IPS-NIHi7 (cell line): ENCODE measurements at regions not wholly inside any gene's neighbourhood (a gene's known extent, or its start where the extent isn't known, plus 50 kb on each side); places are given as distances from the start of the nearest gene placed in this dataset.

Experiments used
- DNase-seq: peaks from one replicate; pipeline ENCODE4 v3.0.0; 2012; ENCODE audit warnings: mixed read lengths; ENCODE audit errors: extremely low spot score

DNA sequence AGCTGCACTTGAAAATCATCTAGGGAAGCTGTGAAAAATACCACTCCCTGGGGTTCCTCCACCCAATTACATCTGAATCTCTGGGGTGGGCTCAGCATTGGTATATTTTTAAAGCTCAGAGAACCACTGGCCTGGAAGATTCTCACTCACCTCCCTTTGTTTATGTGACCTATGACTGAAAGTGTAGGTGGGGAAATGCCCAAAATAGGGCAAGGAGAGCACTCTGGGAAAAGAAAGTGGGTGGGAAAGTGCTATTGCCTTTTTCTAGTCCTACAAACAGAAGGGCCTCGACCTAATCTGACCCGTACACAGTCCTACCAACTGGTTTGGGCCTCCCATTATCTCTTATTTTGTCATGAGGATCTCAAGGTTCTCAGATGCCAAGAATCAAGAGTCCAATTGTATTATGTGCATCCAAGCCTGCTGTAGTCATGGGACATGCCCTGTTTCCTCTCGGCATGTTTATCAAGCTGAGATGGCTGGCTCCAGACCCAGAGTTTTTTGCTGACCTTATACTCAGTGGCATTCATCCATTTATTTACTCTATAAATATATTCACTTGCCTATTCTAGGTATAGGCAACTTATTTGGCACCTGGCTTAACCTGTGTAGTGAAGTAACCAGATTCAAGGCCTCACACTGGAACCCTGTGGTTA lies 483.7 kb downstream of the ENC1 start:
- DNase-seq, result no peak

DNA sequence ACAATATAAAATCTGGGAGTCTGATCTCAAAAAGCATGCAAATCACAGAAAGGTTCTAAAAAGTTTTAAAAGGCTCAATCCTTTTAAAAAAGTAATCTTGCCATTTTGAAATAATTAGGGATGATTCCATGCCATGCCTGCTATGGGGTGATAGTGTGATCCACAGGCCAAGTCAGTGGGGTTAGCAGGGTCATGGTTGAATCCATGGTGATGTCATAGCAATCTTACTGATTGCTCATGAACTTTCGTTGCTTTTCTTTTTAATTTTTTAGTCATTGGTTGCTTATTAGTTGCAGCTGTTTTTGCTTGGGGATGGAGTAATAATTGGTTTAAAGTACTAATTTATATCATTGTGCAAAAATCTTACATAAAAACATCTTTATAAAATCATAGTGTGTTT lies 485.0 kb downstream of the ENC1 start:
- DNase-seq, result no peak

DNA sequence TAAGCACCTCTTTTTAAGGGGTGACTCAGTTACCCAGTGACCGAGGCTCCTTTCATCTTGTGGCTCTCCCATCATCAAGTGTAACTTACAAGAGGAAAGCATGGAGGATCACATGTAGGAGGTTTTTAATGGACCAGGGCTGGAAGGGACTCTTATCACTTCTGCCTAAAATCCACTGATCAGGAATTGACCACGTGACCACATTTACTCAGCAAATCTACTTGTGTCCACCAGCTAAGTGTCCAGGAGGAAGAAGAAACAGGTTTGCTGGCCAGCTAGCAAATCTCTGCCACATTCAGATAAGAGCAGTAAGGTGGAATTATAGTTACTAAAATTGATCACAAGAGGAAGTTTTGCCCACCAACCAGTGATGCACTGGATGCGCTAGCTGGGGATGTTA lies 486.0 kb downstream of the ENC1 start:
- no peak for DNase-seq

DNA sequence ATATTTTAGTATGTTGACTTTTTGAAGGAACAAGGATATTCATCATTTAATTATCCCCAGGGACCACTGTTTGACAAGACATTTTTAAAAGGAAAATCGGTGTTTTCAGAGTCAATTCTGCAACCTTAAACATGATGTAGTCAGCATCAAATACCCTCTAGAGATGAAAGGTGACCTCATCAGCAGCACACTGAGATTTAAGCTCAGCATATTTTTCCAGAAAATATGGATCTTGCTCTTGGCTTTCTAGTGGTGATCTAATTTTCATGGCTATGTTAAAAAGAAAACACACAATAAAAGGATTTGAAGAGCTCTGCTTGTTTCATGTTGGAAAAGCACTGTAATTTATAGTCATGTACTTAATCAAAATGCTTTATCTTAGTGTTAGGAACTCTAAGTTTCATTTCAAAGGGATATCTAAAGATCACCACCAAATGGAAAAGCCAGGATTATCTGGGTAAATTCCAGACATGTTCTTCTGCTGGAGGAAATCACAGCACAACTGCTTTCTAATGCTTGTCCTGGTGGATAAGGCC lies 487.2 kb downstream of the ENC1 start:
- no peak for DNase-seq

DNA sequence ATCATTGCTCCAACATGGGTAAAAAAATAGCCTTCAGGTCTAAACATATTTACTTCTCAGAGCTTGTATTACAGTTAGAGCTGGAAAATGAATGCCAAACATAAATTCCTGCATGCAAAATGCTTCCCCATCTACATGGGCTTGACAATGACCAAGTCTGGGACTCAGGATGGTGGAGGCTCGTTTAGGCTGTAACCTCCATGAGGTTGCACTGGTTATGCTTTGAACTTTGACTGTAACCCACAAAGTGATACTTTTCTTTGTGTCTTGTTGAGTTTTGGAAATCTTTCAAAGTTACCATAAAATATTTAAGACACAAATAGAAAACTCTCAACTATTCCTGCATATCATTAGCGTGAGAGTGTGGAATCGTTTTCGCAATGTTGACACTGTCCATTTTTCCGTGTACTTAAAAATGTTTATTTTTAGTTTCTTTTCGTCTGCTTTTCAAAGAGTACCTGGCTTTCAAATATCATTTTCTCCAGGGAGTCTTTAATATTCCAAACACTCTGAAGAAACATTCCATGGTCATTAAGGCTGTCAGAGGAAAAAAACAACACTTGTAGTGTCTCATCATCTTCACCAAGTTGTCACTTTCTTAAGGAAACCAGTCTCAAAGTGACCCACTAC lies 487.8 kb downstream of the ENC1 start:
- DNase-seq, result no peak

DNA sequence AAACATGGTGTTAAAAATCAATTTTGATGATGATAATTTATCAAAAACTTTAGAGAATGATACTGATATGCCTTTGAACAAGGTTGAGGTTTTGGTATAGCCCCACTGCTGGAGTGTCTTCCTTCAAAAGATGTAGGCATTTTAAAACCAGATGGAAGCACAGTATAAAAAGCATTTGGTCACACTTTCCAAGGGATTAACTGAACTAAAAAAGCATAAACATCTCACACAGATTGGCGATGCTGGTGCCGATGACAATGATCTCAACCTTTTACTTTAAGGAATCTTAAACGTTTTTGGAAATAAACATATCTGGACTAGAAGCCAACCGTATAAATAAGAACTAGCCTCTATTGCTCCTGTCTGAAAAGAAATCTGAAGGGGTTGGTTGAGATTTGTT lies 488.4 kb downstream of the ENC1 start:
- no peak for DNase-seq

DNA sequence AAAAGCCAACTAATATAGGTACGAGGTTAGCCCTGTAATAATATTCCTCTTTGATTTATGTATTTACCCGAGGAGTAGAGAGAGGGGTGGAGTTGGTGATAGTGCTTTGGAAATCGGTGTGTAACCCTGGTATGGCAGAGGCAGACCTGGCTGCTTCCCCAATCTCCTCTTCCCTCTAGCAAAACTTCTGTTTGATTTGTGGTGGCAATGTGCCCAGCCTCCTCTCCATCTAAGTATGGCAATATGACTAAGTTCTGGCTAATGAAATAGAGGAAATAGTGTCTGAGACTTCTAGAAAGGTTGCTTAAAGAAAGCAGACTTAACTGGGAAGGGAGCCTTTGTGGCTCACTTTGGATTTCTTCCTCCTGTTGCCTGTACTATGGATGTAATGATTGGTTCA lies 491.1 kb downstream of the ENC1 start:
- no peak for DNase-seq

DNA sequence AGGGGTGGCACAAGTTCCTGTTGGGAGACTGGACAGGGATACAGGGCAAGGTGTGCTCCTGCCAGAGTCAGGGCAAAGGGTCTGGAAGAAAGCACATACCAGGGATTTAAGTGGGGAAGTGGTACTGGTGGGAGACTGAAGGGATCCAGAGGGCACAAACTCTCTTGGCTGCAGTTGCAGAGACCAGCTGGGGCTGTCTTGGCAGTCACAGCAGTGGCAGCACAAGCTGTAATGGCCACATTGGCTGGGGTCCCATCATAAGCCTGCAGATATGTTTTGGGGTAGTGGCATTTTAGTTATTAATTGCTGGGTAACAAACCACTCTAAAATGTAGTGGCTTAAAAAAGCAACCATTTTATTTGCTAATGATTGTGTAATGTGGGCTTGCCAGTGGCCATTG lies 492.2 kb downstream of the ENC1 start:
- DNase-seq, result no peak

DNA sequence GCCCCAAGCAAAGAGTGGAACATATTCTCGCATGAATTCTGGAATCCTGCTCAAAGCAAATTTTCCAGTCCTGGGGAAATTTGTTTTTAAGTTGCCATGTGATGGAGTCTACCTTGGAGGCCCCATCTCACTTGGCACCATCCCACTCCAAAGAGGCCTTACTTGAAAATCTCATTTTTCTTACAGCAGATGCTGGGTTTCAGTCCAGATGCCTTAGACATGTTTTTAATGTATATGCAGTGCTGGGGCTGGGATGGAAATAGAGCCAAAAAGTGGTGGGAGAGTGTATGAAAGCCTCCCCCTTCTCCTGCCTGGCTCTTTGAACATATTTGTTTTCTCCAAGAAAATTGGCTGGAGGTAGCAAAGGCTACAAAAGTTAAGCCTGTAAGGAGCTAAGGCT lies 493.7 kb downstream of the ENC1 start:
- no peak for DNase-seq

DNA sequence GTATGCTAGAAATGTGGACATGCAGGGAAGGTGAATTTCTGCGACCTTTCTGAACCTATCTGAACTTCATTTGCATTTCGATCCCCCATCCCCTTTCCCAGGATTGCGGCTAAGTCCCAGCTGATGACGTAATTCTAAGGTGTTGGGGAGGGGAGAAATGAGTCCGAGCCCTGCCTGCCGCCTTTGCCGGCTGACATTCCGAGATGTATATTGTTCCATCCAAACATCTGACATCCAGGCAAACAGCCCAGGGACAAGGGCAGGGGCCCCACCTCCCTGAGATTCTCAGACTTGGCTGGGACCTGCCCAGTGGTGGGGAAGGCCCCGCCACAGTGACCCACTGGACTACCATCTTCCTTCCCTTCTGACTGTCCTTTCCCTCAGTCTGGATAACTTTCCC lies 494.6 kb downstream of the ENC1 start:
- no peak for DNase-seq

DNA sequence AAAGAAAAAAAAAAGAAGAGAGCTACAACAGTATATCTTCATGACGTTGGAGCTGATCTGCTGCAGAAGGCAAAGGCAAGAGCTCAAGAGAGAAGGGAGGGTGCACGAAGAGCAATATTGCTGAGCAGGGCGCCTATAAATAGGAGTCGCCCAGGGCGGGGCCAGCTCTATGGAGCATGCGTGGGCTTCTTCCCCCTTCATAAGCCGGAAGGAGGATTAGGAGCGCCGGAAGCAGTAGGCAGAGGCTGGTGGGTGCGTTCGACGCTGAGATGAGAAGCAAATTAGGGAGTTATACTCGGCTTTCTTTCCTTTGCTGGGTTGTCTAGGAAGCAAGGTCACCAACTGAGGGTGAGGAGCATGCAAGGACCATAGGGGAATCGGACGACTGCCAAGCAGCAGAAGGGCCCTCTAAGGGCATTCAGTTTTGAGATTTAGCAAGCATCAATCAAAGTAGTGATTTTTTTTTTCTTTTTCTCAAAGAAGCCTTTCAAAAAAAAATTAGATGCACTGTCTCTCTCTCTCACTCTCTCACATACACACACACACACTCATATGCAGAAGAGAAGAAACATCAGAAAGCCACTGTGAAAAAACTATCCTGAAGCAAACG lies 496.7 kb downstream of the ENC1 start:
- DNase-seq, result no peak

DNA sequence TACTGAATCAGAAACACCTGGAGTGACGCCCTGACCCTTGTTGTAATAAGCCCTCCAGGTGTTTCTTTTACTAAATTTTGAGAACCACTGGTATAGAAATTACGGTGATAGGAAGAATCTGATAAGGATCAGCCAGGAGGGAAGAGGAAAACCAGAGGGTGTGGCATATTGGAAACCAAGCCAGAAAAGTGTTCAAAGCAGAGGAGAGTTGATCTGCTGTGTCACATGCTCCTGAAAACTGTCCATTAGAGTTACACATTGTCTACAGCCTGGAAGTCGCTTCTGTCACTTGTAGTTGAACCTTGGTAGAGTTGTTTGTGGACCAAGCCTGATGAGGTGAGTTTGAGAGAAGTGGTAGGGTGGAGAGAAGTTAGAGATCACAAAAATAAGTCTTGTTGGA lies 497.4 kb downstream of the ENC1 start:
- DNase-seq, result no peak

DNA sequence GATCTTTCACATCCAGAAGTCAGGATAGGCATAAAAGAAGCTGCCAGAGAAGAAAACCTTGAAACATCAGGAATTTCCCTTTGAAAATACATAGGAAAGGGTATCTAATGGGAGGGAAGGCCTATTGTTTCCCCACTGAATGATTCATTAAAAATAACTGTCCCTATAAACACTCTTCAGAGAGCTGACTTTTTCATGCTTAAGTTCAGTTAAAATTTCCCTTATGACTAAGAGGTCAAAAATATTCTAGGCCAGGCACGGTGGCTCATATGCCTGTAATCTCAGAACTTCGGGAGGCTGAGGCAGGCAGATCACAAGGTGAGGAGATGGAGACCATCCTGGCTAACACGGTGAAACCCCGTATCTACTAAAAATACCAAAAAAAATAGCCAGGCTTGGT lies 499.5 kb downstream of the ENC1 start:
- no peak for DNase-seq

DNA sequence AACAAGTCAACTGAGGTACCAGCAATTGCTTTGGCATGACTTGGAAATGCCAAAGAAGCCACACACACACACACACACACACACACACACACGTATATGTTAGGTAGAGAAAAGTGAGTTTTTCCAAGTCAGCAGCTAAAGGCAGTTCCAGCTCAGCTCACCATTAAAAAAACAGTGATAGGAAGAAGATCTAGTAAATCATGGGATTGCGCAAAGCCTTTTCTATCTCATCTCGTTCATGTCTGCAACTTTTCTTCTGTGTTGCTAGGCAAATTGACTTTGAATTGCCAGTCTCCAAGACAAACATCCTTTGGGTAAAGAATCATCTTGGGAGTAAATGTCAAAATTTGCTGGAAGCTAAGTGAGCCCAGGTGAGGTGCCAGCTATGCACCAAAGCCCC lies 500.1 kb downstream of the ENC1 start:
- DNase-seq, result no peak

DNA sequence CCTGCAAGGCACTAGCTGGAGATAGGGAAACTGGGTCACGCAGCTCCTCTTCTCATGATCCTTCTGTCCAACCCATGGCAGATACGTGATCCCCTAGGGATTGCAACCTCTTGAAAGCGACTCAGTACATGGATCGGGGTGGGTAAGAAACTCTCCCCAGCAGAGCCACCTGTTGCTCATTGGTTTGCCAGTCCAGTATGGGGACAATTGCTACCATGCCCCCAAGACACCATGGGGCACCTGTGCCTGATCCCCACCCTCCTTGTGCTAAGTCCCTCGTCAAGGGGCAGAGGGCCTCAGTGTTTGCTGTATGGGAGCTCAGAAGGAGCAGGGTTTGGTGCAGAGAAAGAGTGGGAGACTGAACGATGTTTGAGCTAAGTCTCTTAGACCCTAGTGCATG lies 500.9 kb downstream of the ENC1 start:
- no peak for DNase-seq

DNA sequence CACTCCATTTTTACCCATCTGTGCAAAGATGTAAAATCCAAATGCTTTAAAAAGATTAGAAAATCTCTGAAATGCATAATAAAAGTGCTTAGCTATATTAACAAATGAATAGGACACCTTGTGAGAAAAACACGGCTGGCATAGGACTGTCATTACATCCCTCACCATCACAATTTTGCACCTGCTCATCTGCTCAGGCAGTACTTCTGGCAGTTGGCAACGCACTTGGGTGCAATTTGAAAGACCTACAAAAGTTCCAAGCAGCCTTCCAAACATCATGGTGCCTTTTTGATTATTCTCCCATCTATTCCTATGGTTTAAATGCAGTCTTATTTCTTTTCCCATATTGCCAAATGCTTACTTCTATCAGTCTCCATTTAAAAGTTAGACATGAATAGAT lies 501.8 kb downstream of the ENC1 start:
- DNase-seq, result no peak

DNA sequence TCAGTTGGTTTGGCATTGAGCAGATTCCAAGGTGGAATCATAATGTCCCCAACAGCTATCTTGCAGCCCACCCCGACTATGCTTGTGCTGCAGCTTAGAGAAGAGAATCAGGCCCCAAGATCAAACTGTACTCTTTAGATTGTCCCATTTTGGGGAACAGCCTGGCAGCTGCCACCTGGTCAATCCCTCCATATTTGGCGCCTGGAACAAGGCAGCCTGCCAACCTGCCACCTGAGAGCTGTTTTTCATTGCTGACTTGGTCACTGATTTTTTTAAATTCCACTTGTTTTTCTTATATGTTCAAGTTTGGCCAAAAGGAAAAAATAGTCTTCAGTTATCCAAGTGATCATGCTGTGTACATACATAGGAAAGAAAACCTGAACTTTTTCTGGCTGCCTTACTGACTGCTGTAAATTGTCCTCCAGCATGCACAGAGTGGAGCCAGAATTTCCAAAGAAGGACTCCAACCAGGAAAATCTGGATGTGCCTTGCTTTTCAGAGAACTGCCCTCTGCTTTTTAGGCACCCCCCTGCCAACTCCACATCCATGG lies 504.2 kb downstream of the ENC1 start:
- no peak for DNase-seq

DNA sequence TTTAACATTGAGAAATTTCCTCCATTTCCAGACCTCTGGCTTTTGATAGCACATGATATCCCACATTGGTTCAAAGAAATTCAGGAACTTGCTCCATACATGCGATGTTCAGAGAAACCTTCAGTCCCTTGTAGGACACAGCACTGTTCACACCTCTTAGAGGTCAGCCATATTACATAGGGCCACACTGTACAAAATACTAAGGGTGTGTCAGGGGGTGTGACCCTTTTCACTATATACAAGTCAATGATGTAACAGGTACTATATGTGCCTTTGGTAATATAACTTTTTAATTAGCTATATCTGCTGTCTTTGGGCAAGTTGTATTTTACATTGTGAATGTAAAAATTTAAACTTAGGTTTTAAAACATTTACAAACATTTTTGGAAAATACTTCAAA lies 505.5 kb downstream of the ENC1 start:
- DNase-seq, result no peak

DNA sequence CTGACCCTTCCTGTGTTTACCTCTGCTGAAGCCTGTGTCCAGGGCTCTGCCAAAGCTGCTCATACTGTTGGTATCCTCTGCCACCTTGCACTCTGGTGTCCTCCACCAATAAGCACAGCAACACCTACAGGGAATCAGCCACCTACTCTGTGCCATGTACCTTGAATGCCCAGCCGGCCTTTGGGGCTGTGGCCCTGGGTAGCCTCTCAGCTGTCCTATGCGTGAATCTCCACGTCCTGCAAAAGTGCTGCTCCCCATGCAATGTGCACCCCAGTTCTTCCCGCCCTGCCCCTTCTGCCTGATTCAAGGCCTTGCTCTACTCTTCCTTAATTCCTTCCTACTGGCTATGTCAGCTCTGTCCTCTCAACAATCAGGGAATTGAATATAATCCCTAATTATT lies 506.5 kb downstream of the ARHGEF28 start:
- no peak for DNase-seq

DNA sequence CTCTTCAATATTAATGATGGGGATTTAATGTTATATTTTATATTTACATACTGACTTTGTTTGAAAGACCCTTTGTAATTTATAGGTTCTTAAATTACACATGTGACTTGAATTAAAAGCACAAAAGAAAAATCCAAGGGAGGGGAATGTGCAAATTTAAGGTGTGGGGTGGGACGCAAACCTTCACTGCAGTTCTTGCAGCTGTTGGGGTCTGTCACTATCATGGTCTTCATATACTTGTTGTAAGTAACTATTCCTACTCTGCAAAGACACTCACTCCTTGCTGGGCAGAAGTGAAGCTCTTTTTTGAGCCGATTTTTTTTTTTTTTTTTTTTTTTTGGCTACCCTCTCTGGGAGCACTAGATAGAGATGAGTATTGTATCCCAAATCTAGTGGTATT lies 505.3 kb downstream of the ARHGEF28 start:
- no peak for DNase-seq

DNA sequence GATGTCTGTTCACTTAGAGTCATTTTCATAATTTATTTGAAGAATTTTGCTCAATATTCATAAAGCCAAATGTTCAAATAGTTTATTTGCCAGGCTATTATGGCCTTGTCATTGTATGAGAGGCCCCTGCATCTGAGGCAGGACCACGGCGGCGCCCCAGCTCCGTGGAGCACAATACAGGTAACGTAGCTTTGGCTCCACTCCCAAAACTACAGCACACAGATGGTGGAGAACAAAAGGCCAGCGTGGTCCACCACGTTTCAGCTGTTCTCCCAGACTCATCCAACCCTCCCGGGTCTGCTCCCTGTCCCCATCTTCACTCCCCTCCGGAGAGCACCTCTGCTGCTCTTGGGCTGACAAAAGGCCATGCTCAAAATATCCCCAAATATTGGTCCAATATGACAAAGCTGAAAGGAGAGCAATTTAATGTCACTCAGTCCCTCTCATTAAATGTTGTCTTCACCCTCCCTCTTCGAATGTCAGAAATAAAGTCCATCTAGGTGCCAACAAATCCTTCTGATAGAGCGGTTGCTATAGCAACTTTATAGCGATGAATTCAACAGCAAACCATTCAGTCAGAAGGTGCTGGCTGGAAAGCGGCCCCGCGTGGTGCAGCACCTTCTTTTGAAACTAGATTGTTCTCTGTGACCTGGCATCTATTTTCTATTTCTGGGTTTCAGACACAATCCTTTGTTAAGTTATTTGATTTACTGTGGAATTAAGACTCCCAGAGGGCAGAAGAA lies 504.3 kb downstream of the ARHGEF28 start:
- no peak for DNase-seq
